HG03575 (cell line): ENCODE measurements at regions not wholly inside any gene's neighbourhood (a gene's known extent, or its start where the extent isn't known, plus 50 kb on each side); places are given as distances from the start of the nearest gene placed in this dataset.
"Not testable (repeated sequence)": the region's sequence is repeated elsewhere in the genome, so short reads cannot be mapped to it uniquely, and the experiment has no call there.

Source experiments
- ATAC-seq: cut with Tn5 transposase; IDR thresholded peaks from one replicate; pipeline ENCODE4 v1.9.1; 2021; ENCODE audit not compliant: unreplicated experiment, insufficient number of reproducible peaks, low FRiP score; ENCODE audit errors: extremely low read depth

DNA sequence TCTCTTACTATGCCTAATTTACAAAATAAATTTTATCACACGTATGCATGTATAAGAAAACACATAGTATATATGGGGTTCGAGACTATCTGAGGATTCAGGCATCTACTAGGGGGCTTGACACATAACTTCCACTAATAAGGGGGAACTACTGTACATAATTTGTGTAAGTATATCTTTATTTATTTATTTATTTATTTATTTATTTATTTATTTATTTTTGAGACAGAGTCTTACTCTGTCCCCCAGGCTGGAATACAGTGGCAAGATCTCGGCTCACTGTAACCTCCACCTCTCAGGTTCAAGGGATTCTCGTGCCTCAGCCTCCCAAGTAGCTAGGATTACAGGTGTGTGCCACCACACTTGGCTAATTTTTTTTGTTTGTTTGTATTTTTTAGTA, 414.4 kb upstream of the CDH20 start:
- not testable (repeated sequence) for ATAC-seq

- ATAC-seq: no peak
Measured at GRCh38 chr18:60925892-60926291, 407.3 kb upstream of the CDH20 start.

DNA sequence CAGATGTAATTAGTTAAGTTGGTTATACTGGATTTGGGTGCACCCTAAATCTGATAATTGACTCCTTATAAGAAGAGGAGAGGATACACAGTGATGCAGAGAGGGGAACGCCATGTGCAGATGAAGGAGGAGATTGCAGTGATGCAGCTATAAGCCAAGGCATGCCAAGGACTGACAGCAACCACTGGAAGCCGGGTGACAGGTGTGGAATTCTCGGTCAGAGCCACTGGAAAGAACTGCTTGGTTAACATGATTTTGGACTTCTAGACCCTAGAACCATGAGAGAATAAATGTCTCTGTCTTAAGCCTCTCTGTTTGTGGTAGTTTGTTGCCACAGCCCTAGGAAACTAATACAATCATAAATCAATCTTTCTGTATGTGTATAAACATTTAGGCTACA, 403.3 kb upstream of the CDH20 start:
- ATAC-seq: no peak

- no peak for ATAC-seq
Measured at GRCh38 chr18:60935041-60935910, 398.0 kb upstream of the CDH20 start.

DNA sequence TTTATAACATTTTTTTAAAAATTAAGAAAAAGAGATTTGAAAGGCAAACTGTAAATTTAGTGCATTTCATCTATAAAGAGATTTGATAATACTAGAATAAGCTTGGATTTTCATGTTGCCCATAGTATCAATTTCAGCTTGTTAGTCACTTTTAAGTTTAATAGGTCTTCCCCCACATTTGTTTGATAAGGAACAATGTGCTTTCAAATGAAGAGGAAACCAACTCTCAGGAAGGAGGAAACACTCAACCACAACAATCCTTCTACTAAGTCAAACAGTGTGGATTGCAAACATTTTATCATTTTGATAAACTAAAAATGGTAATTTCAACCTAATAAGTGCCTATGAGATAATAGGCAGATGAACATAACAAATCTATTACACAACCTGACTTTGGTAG, 397.1 kb upstream of the CDH20 start:
- no peak for ATAC-seq

DNA sequence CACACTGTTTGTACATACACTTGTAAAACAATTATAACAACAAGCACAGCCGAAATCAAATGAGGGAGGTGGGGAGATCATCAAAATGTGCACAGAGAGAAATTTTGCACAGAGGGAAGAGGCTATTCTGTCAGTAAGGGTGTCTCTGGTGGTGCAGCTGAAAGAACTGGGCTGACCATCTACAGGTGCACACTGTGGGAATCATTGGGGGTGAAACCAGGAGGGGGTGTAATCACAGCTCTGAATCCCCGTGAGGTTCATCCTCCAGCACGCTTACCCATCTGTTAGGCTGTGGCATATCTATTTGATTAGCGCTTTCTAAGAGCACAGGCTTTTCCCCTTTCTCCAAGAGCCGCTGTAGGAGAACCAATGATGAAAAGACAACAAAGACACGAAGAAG, 389.9 kb upstream of the CDH20 start:
- ATAC-seq: no peak

DNA sequence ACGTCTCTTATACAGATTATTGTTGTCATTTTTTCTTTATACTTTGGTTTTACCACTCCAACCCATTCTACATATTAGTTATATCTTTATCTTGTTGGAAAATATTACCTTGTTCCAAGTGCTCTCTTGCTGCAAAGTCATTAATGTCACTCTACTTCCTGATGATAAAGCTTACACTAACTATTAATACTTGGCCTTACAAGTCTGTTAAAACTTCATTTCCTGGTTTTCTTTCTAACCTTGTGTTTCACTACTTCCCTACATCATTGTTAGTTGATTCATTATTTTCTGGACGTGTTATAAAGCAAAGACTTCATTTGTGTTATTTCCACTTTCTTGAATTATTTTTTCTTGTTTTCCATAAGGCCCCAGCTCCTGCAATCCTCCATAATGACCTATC, 382.6 kb upstream of the CDH20 start:
- no peak for ATAC-seq

DNA sequence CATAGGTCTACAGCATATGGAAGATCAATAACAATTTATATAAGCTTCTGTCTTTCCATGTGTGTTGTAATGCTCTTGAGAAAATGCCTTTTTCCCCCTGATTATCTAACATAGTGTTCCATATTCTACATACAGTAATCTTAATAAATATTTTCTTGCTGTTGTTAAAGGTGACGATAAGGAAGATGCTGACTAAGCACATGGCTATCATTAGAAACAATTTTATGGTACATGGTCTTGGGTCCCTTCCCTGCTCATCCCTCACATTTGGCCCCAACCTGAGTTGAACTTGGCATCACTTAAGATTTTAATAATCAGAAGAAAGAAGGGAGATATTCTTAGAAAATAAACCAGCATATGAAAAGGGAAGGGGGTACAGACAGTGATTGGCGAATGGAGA, 382.1 kb upstream of the CDH20 start:
- ATAC-seq: no peak

GRCh38 chr18:60962625-60963024, 370.6 kb upstream of the CDH20 start:
- ATAC-seq: no peak

DNA sequence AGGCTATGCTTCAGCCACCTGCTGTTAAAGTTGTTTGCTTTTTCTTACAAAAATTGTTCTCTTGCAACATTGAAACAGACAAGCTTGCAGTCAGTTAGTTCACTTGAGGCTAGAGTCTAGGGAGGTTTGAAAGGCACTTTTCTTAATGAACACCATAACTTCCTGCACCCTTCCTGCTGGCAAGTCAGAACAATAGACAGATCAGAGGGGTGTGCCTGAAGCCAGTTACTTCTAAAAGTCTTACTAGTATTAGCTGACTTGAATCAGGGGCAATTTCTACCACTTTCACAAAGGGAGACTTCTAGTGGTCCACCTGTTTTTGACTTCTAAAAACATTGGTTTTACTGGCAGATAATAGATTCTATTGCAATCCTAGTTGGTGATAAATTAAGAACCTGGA, 367.4 kb upstream of the CDH20 start:
- ATAC-seq: no peak

DNA sequence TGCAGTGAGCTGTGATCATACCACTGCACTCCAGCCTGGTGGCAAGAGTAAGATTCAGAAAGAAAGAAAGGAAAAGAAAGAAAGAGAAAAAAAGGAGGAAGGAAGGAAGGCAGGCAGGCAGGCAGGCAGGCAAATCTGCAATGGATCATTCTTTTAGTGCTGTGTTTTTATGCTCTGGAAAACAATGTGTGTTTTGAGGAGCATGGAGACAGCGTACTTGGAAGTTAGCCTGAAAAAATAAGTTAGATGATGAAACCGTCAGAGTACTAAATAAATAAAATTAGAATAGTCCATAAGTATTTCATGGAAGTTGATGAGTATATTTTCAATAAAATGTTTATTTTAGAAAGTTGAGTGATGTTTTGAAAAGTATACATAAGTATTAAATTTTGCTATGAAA, 366.4 kb upstream of the CDH20 start:
- ATAC-seq: no peak

DNA sequence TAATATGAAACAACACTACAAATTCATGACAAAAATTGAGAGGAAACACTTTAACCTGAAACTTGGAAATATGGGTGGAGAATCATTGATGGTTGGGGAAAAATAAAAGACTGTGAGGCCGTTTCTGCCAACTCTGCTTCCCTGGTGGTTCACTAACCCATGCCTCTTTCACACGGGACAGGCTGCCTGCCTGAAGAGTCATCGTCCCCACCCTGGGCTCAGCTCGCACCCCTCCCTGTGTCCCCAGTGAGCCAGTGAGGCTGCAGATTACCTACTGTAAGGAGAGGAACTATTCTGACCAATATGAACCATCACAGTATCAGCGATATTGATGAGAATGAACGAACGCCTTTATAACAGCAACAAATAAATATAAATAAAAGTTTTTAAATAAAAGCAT, 357.8 kb upstream of the CDH20 start:
- ATAC-seq: no peak

DNA sequence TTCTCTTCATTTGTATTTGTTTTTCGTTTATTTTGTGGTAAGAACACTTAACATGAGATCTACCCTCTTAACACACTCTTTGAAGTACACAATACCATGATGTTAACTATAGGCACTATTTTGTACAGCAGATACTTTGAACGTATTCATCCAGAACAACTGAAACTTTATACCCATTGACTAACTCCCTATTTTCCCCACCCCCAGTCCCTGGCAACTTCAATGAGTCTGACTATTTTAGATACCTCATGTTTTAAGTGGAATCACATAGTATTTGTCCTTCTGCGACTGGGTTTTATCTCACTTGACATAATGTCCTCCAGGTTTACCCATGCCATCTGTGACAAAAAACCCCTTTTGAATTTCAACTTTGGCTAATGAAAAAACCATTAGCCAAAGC, 356.3 kb upstream of the CDH20 start:
- ATAC-seq: no peak

GRCh38 chr18:60978338-60978737, 354.9 kb upstream of the CDH20 start:
- no peak for ATAC-seq

GRCh38 chr18:60980422-60981005, 352.7 kb upstream of the CDH20 start:
- ATAC-seq: no peak

GRCh38 chr18:60981682-60982328, 351.4 kb upstream of the CDH20 start:
- ATAC-seq: no peak

GRCh38 chr18:60982329-60982695, 350.9 kb upstream of the CDH20 start:
- ATAC-seq: no peak

- no peak for ATAC-seq
Measured at GRCh38 chr18:60982928-60983327, 350.3 kb upstream of the CDH20 start.

- ATAC-seq: no peak
Measured at GRCh38 chr18:60984510-60984909, 348.7 kb upstream of the CDH20 start.

- ATAC-seq: no peak
Measured at GRCh38 chr18:60987963-60988362, 345.3 kb upstream of the CDH20 start.
